SK-N-SH (cell line): ENCODE measurements at regions not wholly inside any gene's neighbourhood (a gene's known extent, or its start where the extent isn't known, plus 50 kb on each side); places are given as distances from the start of the nearest gene placed in this dataset.

Experiments used
- CTCF ChIA-PET: fragments of 300-600, 350-600 bp; formaldehyde crosslinking; extraction: SDS; loops from one replicate; lab custom pipeline; 2021; lab: Yijun Ruan, JAX
- POLR2A ChIA-PET: fragments of 350-600 bp; sonication (Branson Sonifier 250); formaldehyde crosslinking; extraction: SDS; loops from one replicate; lab custom pipeline; 2020; ENCODE audit warnings: antibody characterized with exemption, inconsistent platforms; lab: Yijun Ruan, JAX
- DNase-seq: peaks from one replicate; pipeline ENCODE4 v3.0.0; 2012
- H2AFZ ChIP-seq: fragments of 200-600 bp; sonication (generic); 2 replicates; pipeline ENCODE4 v1.8.1; 2016; ENCODE audit warnings: antibody characterized with exemption, mild to moderate bottlenecking, low read depth
- H3F3A ChIP-seq: fragments of 200-600 bp; sonication (generic); replicated peaks from 2 replicates; pipeline ENCODE3; 2016; ENCODE audit warnings: antibody characterized with exemption, mild to moderate bottlenecking; ENCODE audit not compliant: insufficient read depth
- H3K27ac ChIP-seq, 2 experiments: fragments of 200-500 bp in 1 of 2; fragments of 200-600 bp in 1 of 2; sonication (Bioruptor generic) in 1 of 2; sonication (generic), shearing (Covaris generic) in 1 of 2; 2 replicates each; pipeline versions ENCODE4 v1.5.1 to v1.6.1; 2014 to 2016; ENCODE audit warnings: low read depth in 2 of 2, inconsistent platforms in 1 of 2, low read length in 1 of 2, mild to moderate bottlenecking in 1 of 2, mixed read lengths in 1 of 2
- H3K27me3 ChIP-seq: fragments of 200-600 bp; sonication (generic), shearing (Covaris generic); 2 replicates; pipeline ENCODE4 v1.6.1; 2016; ENCODE audit warnings: mixed run types; ENCODE audit not compliant: insufficient read depth
- H3K36me3 ChIP-seq, 2 experiments: fragments of 200-500 bp in 1 of 2; fragments of 200-600 bp in 1 of 2; sonication (Bioruptor generic) in 1 of 2; sonication (generic) in 1 of 2; replicated peaks in 1 of 2; 2 replicates each; pipeline versions ENCODE3 to v1.5.1; 2014 to 2016; ENCODE audit warnings: low read length in 1 of 2, mild to moderate bottlenecking in 1 of 2; ENCODE audit not compliant: insufficient read depth in 2 of 2, control insufficient read depth in 1 of 2
- H3K4me1 ChIP-seq, 2 experiments: fragments of 200-500 bp in 1 of 2; fragments of 200-600 bp in 1 of 2; sonication (Bioruptor generic) in 1 of 2; sonication (generic), shearing (Covaris generic) in 1 of 2; 2 replicates each; pipeline versions ENCODE4 v1.5.1 to v1.6.1; 2014 to 2016; ENCODE audit warnings: low read depth in 1 of 2, low read length in 1 of 2, mixed run types in 1 of 2; ENCODE audit not compliant: insufficient read depth in 2 of 2, control insufficient read depth in 1 of 2
- H3K4me2 ChIP-seq: fragments of 200-600 bp; sonication (generic), shearing (Covaris generic); 2 replicates; pipeline ENCODE4 v1.6.1; 2017; ENCODE audit warnings: mixed run types
- H3K4me3 ChIP-seq, 2 experiments: fragments of 200-500 bp in 1 of 2; fragments of 200-600 bp in 1 of 2; sonication (Bioruptor generic) in 1 of 2; sonication (generic), shearing (Covaris generic) in 1 of 2; 2 replicates each; pipeline versions ENCODE4 v1.5.1 to v1.8.1; 2014 to 2016; ENCODE audit warnings: low read depth in 2 of 2, inconsistent platforms in 1 of 2, low read length in 1 of 2, mild to moderate bottlenecking in 1 of 2, mixed read lengths in 1 of 2, moderate library complexity in 1 of 2
- H3K79me2 ChIP-seq: fragments of 200-600 bp; sonication (generic); 2 replicates; pipeline ENCODE4 v1.8.1; 2017; ENCODE audit warnings: mild to moderate bottlenecking; ENCODE audit not compliant: insufficient read depth
- H3K9ac ChIP-seq: fragments of 200-600 bp; sonication (generic); 2 replicates; pipeline ENCODE4 v1.6.1; 2017; ENCODE audit warnings: mixed run types
- H3K9me2 ChIP-seq: fragments of 200-600 bp; sonication (generic); 2 replicates; pipeline ENCODE4 v1.6.1; 2017; ENCODE audit warnings: mixed run types
- H3K9me3 ChIP-seq: fragments of 200-600 bp; sonication (generic); 2 replicates; pipeline ENCODE4 v1.6.1; 2017; ENCODE audit warnings: mixed run types, mild to moderate bottlenecking, moderate library complexity
- H4K20me1 ChIP-seq: fragments of 200-600 bp; sonication (generic); 2 replicates; pipeline ENCODE4 v1.6.1; 2017; ENCODE audit warnings: mild to moderate bottlenecking, mixed run types; ENCODE audit not compliant: insufficient read depth
- CHD2 ChIP-seq: fragments of 150-350 bp; IDR thresholded peaks from 2 replicates; pipeline ENCODE4 v1.6.1; 2018; ENCODE audit warnings: low read length; ENCODE audit not compliant: partially characterized antibody
- ELF1 ChIP-seq: IDR thresholded peaks from 2 replicates; pipeline ENCODE4 v1.4.0; 2012
- GABPA ChIP-seq: IDR thresholded peaks from 2 replicates; pipeline ENCODE4 v1.4.0; 2012; ENCODE audit warnings: low read depth, mild to moderate bottlenecking
- GATA2 ChIP-seq: sonication (generic); formaldehyde crosslinking; IDR thresholded peaks from 2 replicates; pipeline ENCODE4 v1.5.0; 2020; ENCODE audit warnings: mild to moderate bottlenecking, missing genetic modification reagents
- IRF3 ChIP-seq: fragments of 150-350 bp; IDR thresholded peaks from 2 replicates; pipeline ENCODE4 v1.6.1; 2016; ENCODE audit warnings: mild to moderate bottlenecking, low read depth, low read length
- MEF2A ChIP-seq: IDR thresholded peaks from 2 replicates; pipeline ENCODE4 v1.4.0; 2012; ENCODE audit warnings: low read depth, borderline replicate concordance
- PBX3 ChIP-seq: IDR thresholded peaks from 2 replicates; pipeline ENCODE4; 2012
- RAD21 ChIP-seq: IDR thresholded peaks from 2 replicates; pipeline ENCODE4 v1.6.1; 2012; ENCODE audit warnings: mild to moderate bottlenecking, low read length
- SMC3 ChIP-seq: IDR thresholded peaks from 2 replicates; pipeline ENCODE4 v1.6.1; 2012; ENCODE audit warnings: low read depth, low read length, improper control_type of control experiment
- USF1 ChIP-seq: IDR thresholded peaks from 2 replicates; pipeline ENCODE4 v1.4.0; 2012; ENCODE audit warnings: low read depth, borderline replicate concordance
- USF2 ChIP-seq: fragments of 150-350 bp; IDR thresholded peaks from 2 replicates; pipeline ENCODE4 v1.6.1; 2017; ENCODE audit warnings: antibody characterized with exemption, low read length, low read depth, borderline replicate concordance
- WGBS: methylation state at CpG from one replicate; pipeline ENCODE4 v1.1.6; 2017; ENCODE audit warnings: low lambda C conversion rate; 5-methylcytosine and 5-hydroxymethylcytosine counted together

- no peak for DNase-seq
- ChIA-PET CTCF (interaction anchor here (1.1 to 6.2 kb wide), 4 partner anchors 10 to 388 kb away, joined by 3 to 32 read pairs (median 12); no protein-coding TSS in a partner anchor), POLR2A (no interaction called here)
- H3K4me3 ChIP-seq = no peak overlapping the region
- peaks cover 32% of the 10 kb centered on the region for H3K27me3 ChIP-seq
- no peaks in the 10 kb centered on the region for H3K36me3 ChIP-seq
- no peaks in the 10 kb centered on the region for H3K79me2 ChIP-seq
- H3K9me2 ChIP-seq = no peaks in the 10 kb centered on the region
- H3K4me2 ChIP-seq = no peak overlapping the region
- no peaks in the 10 kb centered on the region for H3K4me1 ChIP-seq
- no peaks in the 10 kb centered on the region for H3F3A ChIP-seq
- H3K9ac ChIP-seq = no peak overlapping the region
- no peak for TF ChIP-seq SMC3
- TF ChIP-seq CHD2 = no peak
- no peak for TF ChIP-seq USF2
- no peak for TF ChIP-seq USF1
- no peak for TF ChIP-seq IRF3
- TF ChIP-seq MEF2A = no peak
- TF ChIP-seq RAD21 = no peak
- no peak for TF ChIP-seq GABPA
- H4K20me1 ChIP-seq = no peaks in the 10 kb centered on the region
- no peaks in the 10 kb centered on the region for H3K9me3 ChIP-seq
- 10% methylated on average over 10 of the region's 11 CpGs for WGBS
- H3K27ac ChIP-seq = no peak overlapping the region
- H2AFZ ChIP-seq = no peak overlapping the region
These were observed 135.4 kb upstream of the RALGAPA2 start for GRCh38 chr20:20847814-20848213.

- WGBS = 7% methylated on average over 6 of the region's 6 CpGs
- H2AFZ ChIP-seq = no peak overlapping the region
- DNase-seq = no peak
- H3F3A ChIP-seq = no peaks in the 10 kb centered on the region
- ChIA-PET CTCF (interaction anchor here (1.2 to 4.3 kb wide), 4 partner anchors 17 to 771 kb away, joined by 6 to 21 read pairs (median 11); no protein-coding TSS in a partner anchor), POLR2A (no interaction called here)
- peaks cover 32% of the 10 kb centered on the region for H3K27me3 ChIP-seq
- no peaks in the 10 kb centered on the region for H4K20me1 ChIP-seq
- TF ChIP-seq ELF1 (no peak), GATA2 (CRISPR knock-in tag) (no peak), PBX3 (no peak), USF2 (no peak)
- H3K79me2 ChIP-seq = no peaks in the 10 kb centered on the region
- H3K4me3 ChIP-seq = no peak overlapping the region
- H3K9me3 ChIP-seq = no peaks in the 10 kb centered on the region
- H3K27ac ChIP-seq = no peak overlapping the region
- no peaks in the 10 kb centered on the region for H3K36me3 ChIP-seq
- no peak overlapping the region for H3K4me2 ChIP-seq
- H3K9me2 ChIP-seq = no peaks in the 10 kb centered on the region
- H3K9ac ChIP-seq = no peak overlapping the region
- H3K4me1 ChIP-seq = no peaks in the 10 kb centered on the region
These were observed 131.5 kb upstream of the RALGAPA2 start for GRCh38 chr20:20843982-20844381.
